Activated naive CD4-positive, alpha-beta T cell treated with anti-CD3 and anti-CD28 coated beads, Interleukin-2, amount 50 U/mL, for 16 hours (primary cell): ENCODE measurements at regions not wholly inside any gene's neighbourhood (a gene's known extent, or its start where the extent isn't known, plus 50 kb on each side); places are given as distances from the start of the nearest gene placed in this dataset.

Experiments used
- DNase-seq: peaks from one replicate; pipeline ENCODE4 v3.0.0-alpha.2; 2020

DNA sequence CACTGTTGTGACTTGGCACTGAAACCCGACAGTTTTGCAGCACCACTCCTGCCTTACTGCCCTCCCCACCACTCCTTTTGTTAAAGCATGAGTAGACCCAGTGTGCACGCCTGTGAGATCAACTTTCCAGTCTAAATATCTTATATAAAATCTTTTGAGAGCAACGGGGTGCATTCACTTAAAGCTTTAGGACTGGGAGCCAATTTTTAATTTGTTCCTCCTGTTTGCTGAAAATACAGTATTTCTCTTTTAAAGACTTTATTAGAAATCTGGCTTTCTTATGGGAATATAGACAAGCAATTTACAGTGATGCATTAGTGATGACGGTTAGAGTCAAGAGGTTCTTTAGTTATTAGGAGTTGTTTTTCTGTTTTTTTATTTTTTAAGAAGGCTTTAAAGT, 397.5 kb downstream of the TMEM167A start:
- no peak for DNase-seq

GRCh38 chr5:82676661-82677060, 398.5 kb upstream of the RPS23 start:
- no peak for DNase-seq

- no peak for DNase-seq
Observed at GRCh38 chr5:82674671-82675070, 396.5 kb upstream of the RPS23 start.

DNA sequence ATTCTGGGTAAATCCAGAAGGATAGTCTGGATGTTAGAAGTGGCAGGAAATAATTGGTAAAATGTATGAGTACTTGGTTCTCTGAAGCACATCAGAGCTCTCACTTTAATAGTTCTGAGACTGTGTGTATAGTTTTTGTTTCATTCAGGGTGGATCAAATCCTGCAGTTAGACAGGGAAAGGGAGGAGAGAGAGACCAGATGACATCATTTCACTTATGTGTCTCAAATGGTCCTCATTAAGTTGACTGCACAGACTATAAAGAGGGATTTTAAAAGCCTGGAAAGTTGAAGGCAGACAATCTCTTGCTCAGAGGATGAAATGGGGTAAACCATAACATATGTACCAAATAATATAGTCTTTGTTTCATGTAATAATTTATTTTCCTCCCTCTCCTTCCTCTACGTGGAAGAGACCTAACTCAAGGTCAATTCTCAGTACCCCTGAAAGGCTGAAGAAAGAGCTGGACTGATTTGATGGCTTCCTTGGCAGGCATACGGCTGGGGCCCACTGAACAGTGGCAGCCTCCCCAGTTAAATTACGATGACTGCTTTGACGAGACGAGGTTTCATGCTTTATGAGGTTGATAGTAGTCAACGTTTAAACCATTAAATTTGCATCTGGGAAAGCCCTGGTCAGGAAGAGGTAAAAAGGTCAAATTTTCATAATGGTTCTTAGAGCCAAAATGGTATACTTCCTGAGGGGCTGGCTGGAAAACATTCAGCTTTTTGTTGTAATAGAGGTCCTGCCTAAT, 395.1 kb upstream of the RPS23 start:
- no peak for DNase-seq

DNA sequence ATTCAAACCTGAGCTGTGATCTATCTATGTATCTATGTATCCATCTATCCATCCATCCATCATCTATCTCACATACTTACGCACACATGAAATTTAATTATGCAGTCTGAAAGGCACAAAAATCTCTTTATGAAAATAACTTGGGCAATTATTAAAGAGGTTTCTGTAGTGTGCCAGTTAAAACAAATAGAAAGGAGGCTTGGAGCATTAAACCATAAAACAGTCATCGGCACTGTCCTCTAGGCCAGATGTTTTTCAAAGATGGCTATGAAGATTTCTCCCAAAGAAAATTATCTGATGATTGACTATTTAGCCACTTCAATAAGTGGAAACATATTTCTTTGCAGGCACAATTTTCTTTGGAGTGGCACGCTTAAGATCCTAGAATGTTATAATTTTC, 392.5 kb upstream of the RPS23 start:
- DNase-seq = no peak

DNA sequence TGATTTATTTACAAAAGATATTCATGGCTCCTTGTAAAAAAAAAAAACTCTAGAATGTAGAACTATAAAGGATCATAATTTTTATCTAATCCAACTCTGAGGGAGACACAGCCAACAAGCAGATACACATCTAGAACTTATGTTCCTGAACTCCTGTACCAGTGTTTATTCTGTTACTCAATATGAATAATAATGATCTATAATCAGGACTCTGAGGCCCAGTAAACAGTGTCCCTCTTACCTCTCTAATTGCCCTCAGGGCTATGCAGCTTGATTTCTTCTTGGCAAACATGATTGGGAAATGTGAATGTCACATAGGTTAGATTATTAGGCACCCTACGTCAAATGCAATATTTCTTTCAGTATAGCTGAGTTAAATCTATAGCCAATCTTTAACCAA, 391.6 kb upstream of the RPS23 start:
- DNase-seq = no peak

- no peak for DNase-seq
Observed at GRCh38 chr5:82666312-82666711, 388.2 kb upstream of the RPS23 start.

DNA sequence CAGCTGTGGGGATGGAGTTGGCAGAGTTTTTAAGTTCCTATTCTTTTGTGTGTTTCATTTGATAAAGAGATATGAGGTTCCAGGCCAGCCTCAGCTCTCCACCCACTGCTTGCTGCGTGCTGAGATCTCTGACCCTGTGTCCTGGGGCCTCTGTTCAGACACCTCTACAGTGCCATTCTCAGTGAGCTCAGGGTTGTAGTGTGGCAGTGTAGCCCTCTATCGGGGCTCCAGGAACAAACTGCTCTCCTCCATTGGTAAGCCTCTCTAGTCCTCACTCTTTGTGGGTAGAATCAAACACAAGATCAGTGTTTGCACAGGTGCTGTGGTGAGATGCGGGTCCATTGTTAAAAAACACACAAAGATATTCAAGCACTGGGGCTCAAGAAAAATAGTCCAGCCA, 386.6 kb upstream of the RPS23 start:
- no peak for DNase-seq

DNA sequence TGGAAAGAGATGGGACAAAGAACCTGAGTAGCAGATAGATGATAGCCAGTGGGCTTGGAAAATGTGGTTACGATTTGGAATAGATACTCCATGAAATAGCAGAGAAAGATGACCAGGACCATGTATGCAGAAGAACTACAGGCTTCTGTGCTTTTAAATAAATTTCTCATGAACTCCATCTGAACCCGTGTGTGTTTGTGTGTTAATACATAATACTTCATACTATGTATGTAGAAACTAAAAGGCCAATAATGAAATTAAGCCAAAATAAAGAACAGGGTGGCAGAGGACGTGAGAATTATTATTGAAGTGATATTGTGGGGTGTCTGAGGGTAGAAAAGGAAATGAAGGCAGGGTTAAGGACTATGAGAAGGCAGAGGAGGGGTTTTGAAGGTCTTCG, 385.1 kb upstream of the RPS23 start:
- DNase-seq = no peak

DNA sequence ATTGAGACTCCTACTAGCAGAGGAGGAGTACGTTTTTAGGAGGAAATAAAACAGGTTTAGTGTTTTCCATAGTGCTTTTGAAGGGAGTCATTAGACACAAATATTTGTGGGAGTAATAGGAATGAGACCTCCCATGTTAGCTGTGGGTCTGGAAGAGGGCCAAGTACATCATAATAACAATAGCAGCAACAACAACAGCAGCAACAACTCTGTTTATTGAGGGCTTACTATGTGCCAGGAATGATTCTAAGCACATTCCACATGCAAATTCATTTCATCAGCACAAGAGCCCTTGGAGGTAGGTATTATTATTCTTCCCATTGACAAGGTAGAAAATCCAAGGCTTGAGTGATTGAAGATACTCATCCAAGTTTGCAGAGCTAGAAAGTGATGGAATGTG, 384.2 kb upstream of the RPS23 start:
- no peak for DNase-seq

DNA sequence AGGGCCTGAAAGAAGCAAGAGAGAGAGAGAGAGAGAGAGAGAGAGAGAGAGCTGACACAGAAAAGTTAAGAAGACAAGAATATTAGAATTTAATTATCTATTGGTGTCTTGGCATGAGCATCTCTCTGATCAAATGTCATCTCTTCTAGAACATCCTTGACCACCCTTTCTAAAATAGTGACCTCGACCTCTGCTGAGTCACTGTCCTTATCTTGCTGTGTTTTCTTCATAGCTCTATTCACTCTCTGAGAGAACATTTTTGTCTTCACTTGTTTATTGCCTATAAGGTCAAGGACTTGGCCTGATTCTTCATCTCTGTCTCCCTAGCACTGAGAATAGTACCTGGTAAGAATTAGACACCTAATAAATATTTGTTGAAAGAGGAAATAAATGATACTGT, 383.8 kb upstream of the RPS23 start:
- DNase-seq = no peak

DNA sequence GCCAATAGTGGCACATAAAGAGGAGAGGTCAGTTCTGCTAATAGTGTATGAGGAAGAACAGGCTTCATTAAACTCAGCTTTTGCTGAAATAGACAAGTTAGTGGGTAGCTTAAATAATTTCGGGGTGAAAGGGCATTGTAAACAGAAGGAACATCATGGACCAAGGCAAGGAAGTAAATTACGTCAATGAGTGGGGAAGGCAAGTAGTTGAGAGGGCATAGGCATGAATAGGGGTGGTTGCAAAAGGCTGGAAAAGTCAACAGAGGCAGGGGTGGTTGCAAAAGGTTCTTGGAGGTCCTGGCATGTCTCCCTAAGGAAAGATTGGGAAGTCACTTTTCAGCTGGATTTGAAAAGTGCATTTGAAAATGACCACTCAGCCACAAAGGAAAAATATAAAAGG, 383.3 kb upstream of the RPS23 start:
- no peak for DNase-seq

- DNase-seq = no peak
Observed at GRCh38 chr5:82659115-82659514, 381.0 kb upstream of the RPS23 start.

GRCh38 chr5:82657033-82657699, 379.0 kb upstream of the RPS23 start:
- DNase-seq = no peak

- no peak for DNase-seq
Observed at GRCh38 chr5:82656341-82656761, 378.2 kb upstream of the RPS23 start.

DNA sequence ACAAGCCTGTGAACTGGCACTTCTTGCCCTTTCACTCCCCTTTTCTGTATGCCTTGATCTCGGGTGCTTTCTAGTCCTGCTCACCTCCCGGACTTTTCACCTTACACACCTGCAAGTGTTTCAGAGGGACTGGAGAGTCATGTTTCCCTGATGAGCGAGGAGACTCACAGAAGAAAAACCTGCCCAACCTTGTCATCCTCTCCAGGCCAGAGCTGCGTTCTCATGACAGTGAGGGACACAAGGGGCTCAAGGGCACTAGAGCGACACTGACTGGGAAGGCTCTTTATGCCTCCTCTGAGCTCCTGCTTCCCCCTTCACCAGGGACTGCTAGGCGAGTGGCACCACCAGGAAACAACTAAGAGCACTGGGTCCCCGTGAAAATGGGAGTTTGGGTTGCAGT, 376.9 kb upstream of the RPS23 start:
- no peak for DNase-seq

- DNase-seq = no peak
Observed at GRCh38 chr5:82649943-82650342, 371.8 kb upstream of the RPS23 start.

DNA sequence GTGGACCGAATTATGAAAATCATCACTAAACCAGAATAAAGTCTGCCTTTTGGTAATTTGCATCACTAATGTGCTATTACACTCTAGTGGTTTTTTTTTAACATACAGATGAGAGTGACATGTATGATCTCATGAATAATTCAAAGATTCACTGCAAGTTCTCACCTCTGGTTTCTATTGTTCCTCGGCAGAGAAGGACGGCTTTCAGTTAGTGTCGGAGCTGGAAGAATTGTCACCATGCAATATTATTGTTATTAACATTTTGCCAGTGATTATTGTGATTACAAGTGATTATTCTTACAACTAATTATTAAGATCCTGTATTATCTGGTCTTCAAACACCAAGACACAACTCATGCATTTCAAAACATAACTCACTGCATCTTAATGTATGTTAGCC, 366.6 kb upstream of the RPS23 start:
- no peak for DNase-seq

- DNase-seq = no peak
Observed at GRCh38 chr5:82644229-82644628, 366.1 kb upstream of the RPS23 start.

DNA sequence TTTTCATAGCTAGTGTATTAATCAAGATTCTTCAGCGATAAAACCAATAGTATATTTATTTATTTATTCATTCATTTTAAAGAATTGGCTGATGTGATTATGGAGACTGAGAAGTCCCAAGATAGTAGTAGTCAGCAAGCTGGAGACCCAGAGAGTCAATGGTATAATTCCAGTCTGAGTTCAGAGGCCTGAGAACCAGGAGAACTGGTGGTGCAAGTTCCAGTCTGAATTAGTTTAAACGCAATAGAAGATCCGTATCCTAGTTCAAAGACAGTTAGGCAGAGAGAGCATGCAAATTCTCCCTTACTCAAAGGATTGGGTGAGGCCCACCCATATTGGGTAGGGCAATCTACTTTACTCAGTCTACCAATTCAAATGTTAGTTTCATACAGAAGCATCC, 364.2 kb upstream of the RPS23 start:
- DNase-seq = no peak

- DNase-seq = no peak
Observed at GRCh38 chr5:82641331-82642003, 363.3 kb upstream of the RPS23 start.

DNA sequence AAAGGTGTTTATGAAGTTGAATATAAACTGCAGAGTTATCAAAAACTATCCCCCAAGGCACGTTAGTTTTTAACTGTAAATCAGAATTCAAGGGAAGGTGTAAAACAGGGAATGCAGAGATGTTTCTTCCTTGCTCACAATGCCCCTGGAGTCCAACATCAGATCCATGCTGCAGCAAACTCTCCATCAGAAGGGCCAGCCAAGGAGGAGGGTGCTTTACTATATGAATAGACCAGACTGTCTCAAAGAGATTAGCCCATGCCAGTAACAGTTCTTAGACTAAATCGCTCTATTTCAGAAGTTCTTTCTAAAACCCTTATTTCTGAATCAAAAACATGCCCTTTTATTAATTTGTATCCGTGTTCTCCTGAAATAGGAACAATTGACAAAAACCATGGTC, 362.8 kb upstream of the RPS23 start:
- DNase-seq = no peak

- no peak for DNase-seq
Observed at GRCh38 chr5:82639393-82640144, 361.4 kb upstream of the RPS23 start.

- no peak for DNase-seq
Observed at GRCh38 chr5:82636591-82636990, 358.4 kb upstream of the RPS23 start.
